ENCODE measurements at regions not wholly inside any gene's neighbourhood (a gene's known extent, or its start where the extent isn't known, plus 50 kb on each side); places are given as distances from the start of the nearest gene placed in this dataset.
A peak's percentile ranks its signal among the peaks of the same experiment; 100 is the strongest.

DNA sequence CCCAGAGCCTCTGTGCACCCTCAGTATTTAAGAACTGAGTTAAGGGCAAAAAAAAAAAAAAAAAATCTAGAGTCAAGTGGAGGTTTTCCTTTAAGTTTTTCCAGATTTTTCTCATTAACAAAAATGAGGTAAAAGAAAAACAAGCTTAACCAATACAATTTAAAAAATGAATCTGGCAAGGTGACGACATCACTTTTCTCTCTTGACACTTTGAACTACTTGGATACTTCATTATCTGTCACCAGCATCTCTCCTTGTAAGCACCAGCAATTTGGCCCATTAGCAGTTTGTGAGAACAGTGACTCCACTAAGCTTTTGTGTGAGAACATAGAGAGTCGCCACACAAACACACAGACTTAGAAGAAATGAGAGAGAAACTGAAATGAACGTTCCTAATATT lies 345.7 kb upstream of the SLC30A5 start:
- Histone ChIP-seq H3K36me3 (ENCODE audit: insufficient read depth, low read length) (no peaks in the 10 kb centered on the region), H4K20me1 (ENCODE audit: insufficient read depth, low read length) (no peaks in the 10 kb centered on the region), H3K4me3 (ENCODE audit: low read depth in 1 of 2, low read length in 2 of 2) (no peak overlapping the region), H3K79me2 (ENCODE audit: insufficient read depth, low read length) (no peaks in the 10 kb centered on the region), H3K27ac (ENCODE audit: low read length) (no peak overlapping the region), H3K9me3 (ENCODE audit: insufficient read depth, low read length, severe bottlenecking) (no peaks in the 10 kb centered on the region), H3K4me1 (ENCODE audit: insufficient read depth, low read length) (peaks cover 10% of the 10 kb centered on the region; the same call in 1 of the 2 replicates), H3K9ac (ENCODE audit: low read depth, low read length) (no peak overlapping the region), H3K4me2 (ENCODE audit: insufficient read depth, low read length) (no peak overlapping the region), H3K27me3 (ENCODE audit: insufficient read depth, low read length, poor library complexity) (no peaks in the 10 kb centered on the region), H2AFZ (ENCODE audit: low read depth, low read length) (no peak overlapping the region)
- TF ChIP-seq, protein P1, sequence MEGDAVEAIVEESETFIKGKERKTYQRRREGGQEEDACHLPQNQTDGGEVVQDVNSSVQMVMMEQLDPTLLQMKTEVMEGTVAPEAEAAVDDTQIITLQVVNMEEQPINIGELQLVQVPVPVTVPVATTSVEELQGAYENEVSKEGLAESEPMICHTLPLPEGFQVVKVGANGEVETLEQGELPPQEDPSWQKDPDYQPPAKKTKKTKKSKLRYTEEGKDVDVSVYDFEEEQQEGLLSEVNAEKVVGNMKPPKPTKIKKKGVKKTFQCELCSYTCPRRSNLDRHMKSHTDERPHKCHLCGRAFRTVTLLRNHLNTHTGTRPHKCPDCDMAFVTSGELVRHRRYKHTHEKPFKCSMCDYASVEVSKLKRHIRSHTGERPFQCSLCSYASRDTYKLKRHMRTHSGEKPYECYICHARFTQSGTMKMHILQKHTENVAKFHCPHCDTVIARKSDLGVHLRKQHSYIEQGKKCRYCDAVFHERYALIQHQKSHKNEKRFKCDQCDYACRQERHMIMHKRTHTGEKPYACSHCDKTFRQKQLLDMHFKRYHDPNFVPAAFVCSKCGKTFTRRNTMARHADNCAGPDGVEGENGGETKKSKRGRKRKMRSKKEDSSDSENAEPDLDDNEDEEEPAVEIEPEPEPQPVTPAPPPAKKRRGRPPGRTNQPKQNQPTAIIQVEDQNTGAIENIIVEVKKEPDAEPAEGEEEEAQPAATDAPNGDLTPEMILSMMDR (IDR thresholded peaks at IDR 0.05; ENCODE audit: borderline replicate concordance, extremely low read depth, low read length, poor library complexity, severe bottlenecking) = no peak
- TF ChIP-seq EZH2 (IDR thresholded peaks at IDR 0.05; ENCODE audit: borderline replicate concordance, low read depth, low read length, severe bottlenecking) = no peak
- ATAC-seq (ENCODE audit: insufficient read depth, low read depth) = no peak
- no peak for DNase-seq

DNA sequence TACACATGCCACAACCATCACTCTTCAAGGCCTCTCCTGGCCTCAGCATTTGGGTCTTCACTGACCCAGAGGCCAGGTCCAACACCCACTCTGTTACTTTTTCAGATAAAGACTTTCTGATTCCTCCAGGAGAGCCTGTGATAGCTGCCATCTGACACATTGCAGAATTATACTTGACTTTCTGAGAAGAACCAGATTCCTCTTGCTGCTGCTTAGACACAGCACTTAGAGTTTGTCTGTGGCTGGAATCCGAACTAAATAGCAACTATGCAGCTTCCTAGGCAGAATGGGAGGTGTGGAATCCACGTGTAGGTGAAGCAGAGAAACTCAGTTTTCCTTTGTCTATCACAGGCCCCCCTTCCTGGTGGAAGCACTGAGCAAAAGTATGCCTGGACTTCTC lies 344.7 kb upstream of the SLC30A5 start:
- Histone ChIP-seq H3K4me3 (ENCODE audit: low read depth in 1 of 2, low read length in 2 of 2) (no peak overlapping the region), H3K4me2 (ENCODE audit: insufficient read depth, low read length) (no peak overlapping the region), H3K9ac (ENCODE audit: low read depth, low read length) (no peak overlapping the region), H3K9me3 (ENCODE audit: insufficient read depth, low read length, severe bottlenecking) (no peaks in the 10 kb centered on the region), H3K27me3 (ENCODE audit: insufficient read depth, low read length, poor library complexity) (no peaks in the 10 kb centered on the region), H3K27ac (ENCODE audit: low read length) (no peak overlapping the region), H4K20me1 (ENCODE audit: insufficient read depth, low read length) (no peaks in the 10 kb centered on the region), H3K36me3 (ENCODE audit: insufficient read depth, low read length) (no peaks in the 10 kb centered on the region), H2AFZ (ENCODE audit: low read depth, low read length) (no peak overlapping the region), H3K4me1 (ENCODE audit: insufficient read depth, low read length) (peaks cover 10% of the 10 kb centered on the region; the same call in 1 of the 2 replicates), H3K79me2 (ENCODE audit: insufficient read depth, low read length) (no peaks in the 10 kb centered on the region)
- ATAC-seq (ENCODE audit: insufficient read depth, low read depth) (no peak), DNase-seq (no peak)
- TF ChIP-seq EZH2 (IDR thresholded peaks at IDR 0.05; ENCODE audit: borderline replicate concordance, low read depth, low read length, severe bottlenecking) = no peak
- TF ChIP-seq, protein P1 (IDR thresholded peaks at IDR 0.05; ENCODE audit: borderline replicate concordance, extremely low read depth, low read length, poor library complexity, severe bottlenecking) = no peak

DNA sequence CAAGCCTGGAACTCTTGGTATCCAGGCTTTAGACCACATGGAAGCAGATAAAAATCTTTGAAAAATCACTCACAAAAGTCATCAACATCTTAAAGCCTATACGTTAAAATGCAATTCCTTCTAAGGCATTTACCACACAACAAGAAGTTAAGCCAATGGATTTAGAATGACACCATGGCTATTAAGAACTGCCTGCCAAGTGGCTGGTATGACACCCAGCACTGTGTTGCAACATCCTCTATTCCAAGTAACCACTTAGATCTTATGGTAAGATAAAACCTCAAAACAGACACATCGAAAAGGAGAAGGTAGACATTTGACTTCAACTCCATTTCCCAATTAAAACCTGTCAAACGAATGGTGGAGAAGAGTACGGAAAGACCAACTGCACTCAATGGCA lies 344.2 kb upstream of the SLC30A5 start:
- peak; percentile 43 for DNase-seq
- H3K9me3 ChIP-seq (ENCODE audit: insufficient read depth, low read length, severe bottlenecking) = no peaks in the 10 kb centered on the region
- H3K4me1 ChIP-seq (ENCODE audit: insufficient read depth, low read length) = peaks cover 10% of the 10 kb centered on the region; the same call in 1 of the 2 replicates
- H3K9ac ChIP-seq (ENCODE audit: low read depth, low read length) = no peak overlapping the region
- no peaks in the 10 kb centered on the region for H3K36me3 ChIP-seq (ENCODE audit: insufficient read depth, low read length)
- no peak overlapping the region for H3K4me2 ChIP-seq (ENCODE audit: insufficient read depth, low read length)
- H4K20me1 ChIP-seq (ENCODE audit: insufficient read depth, low read length) = no peaks in the 10 kb centered on the region
- no peak overlapping the region for H3K27ac ChIP-seq (ENCODE audit: low read length)
- H3K27me3 ChIP-seq (ENCODE audit: insufficient read depth, low read length, poor library complexity) = no peaks in the 10 kb centered on the region
- no peak overlapping the region for H3K4me3 ChIP-seq (ENCODE audit: low read depth in 1 of 2, low read length in 2 of 2)
- no peak overlapping the region for H2AFZ ChIP-seq (ENCODE audit: low read depth, low read length)
- TF ChIP-seq, protein P1 (IDR thresholded peaks at IDR 0.05; ENCODE audit: borderline replicate concordance, extremely low read depth, low read length, poor library complexity, severe bottlenecking) = no peak
- TF ChIP-seq EZH2 (IDR thresholded peaks at IDR 0.05; ENCODE audit: borderline replicate concordance, low read depth, low read length, severe bottlenecking) = no peak
- ATAC-seq (ENCODE audit: insufficient read depth, low read depth) = peak; percentile 84
- no peaks in the 10 kb centered on the region for H3K79me2 ChIP-seq (ENCODE audit: insufficient read depth, low read length)

DNA sequence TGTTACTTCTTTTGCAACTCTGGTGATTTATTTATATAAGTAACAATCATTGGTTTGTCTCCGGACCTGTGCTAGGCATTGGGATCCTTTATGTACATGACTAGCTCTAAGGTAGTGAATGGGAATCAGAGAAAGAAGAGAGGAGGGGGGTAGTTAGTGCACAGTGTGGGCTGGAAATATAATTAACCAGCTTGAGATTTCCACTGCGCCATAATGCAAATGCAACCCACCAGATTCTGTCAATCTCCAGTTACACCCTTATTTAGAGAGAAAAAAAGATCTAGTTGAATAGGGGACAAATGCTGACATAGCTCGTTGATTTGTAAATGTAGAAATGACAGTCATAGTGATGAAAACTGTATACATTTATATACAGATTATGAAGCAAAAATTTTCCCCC lies 342.2 kb upstream of the SLC30A5 start:
- Histone ChIP-seq H2AFZ (ENCODE audit: low read depth, low read length) (no peak overlapping the region), H3K4me1 (ENCODE audit: insufficient read depth, low read length) (peaks cover 10% of the 10 kb centered on the region; the same call in 1 of the 2 replicates), H3K36me3 (ENCODE audit: insufficient read depth, low read length) (no peaks in the 10 kb centered on the region), H4K20me1 (ENCODE audit: insufficient read depth, low read length) (no peaks in the 10 kb centered on the region), H3K9me3 (ENCODE audit: insufficient read depth, low read length, severe bottlenecking) (no peaks in the 10 kb centered on the region), H3K9ac (ENCODE audit: low read depth, low read length) (no peak overlapping the region), H3K27ac (ENCODE audit: low read length) (no peak overlapping the region), H3K4me2 (ENCODE audit: insufficient read depth, low read length) (no peak overlapping the region), H3K4me3 (ENCODE audit: low read depth in 1 of 2, low read length in 2 of 2) (no peak overlapping the region), H3K27me3 (ENCODE audit: insufficient read depth, low read length, poor library complexity) (no peaks in the 10 kb centered on the region), H3K79me2 (ENCODE audit: insufficient read depth, low read length) (no peaks in the 10 kb centered on the region)
- TF ChIP-seq, protein P1 (IDR thresholded peaks at IDR 0.05; ENCODE audit: borderline replicate concordance, extremely low read depth, low read length, poor library complexity, severe bottlenecking) = no peak
- no peak for TF ChIP-seq EZH2 (IDR thresholded peaks at IDR 0.05; ENCODE audit: borderline replicate concordance, low read depth, low read length, severe bottlenecking)
- DNase-seq = no peak
- no peak for ATAC-seq (ENCODE audit: insufficient read depth, low read depth)

All from DND-41 (cell line).